Keratinocyte (primary cell): ENCODE measurements at regions not wholly inside any gene's neighbourhood (a gene's known extent, or its start where the extent isn't known, plus 50 kb on each side); places are given as distances from the start of the nearest gene placed in this dataset.

Source experiments
- DNase-seq: peaks from one replicate; pipeline ENCODE4 v3.0.0-alpha.2; 2011; ENCODE audit warnings: low read depth, missing footprints, low spot score
- FAIRE-seq: peaks from 2 replicates; lab custom pipeline; 2011; peaks lifted over from hg19 to GRCh38; lab: Jason Lieb, UNC
- H2AFZ ChIP-seq: 2 replicates; pipeline ENCODE4 v1.6.0; 2012; ENCODE audit warnings: low read length, control low read depth, inconsistent platforms; ENCODE audit not compliant: control insufficient read depth
- H3K27ac ChIP-seq: 2 replicates; pipeline ENCODE4 v1.5.1; 2011; ENCODE audit warnings: low read length; ENCODE audit not compliant: control insufficient read depth, insufficient read depth
- H3K27me3 ChIP-seq: 3 replicates; pipeline ENCODE4 v1.6.0; 2011; ENCODE audit warnings: low read length; ENCODE audit not compliant: control insufficient read depth, insufficient read depth; ENCODE audit errors: extremely low read depth
- H3K36me3 ChIP-seq, 2 experiments: 2 replicates in 1 of 2; 3 replicates in 1 of 2; pipeline ENCODE4 v1.5.1; 2011; ENCODE audit warnings: low read length in 2 of 2, mild to moderate bottlenecking in 1 of 2; ENCODE audit not compliant: control insufficient read depth in 2 of 2, insufficient read depth in 2 of 2; ENCODE audit errors: extremely low read depth in 1 of 2
- H3K4me1 ChIP-seq: 3 replicates; pipeline ENCODE4 v1.5.1; 2011; ENCODE audit warnings: low read length; ENCODE audit not compliant: control insufficient read depth, insufficient read depth; ENCODE audit errors: extremely low read depth
- H3K4me2 ChIP-seq: 3 replicates; pipeline ENCODE4 v1.6.0; 2011; ENCODE audit warnings: low read depth, low read length; ENCODE audit not compliant: control insufficient read depth, insufficient read depth; ENCODE audit errors: extremely low read depth
- H3K4me3 ChIP-seq, 3 experiments: fragments of 200-600 bp in 1 of 3; sonication (generic) in 1 of 3; 2 replicates in 2 of 3; 3 replicates in 1 of 3; pipeline ENCODE4 v1.5.1; 2011 to 2016; ENCODE audit warnings: low read length in 3 of 3, mild to moderate bottlenecking in 3 of 3, control low read depth in 2 of 3, inconsistent platforms in 1 of 3, low read depth in 1 of 3, mixed read lengths in 1 of 3, mixed run types in 1 of 3, moderate library complexity in 1 of 3; ENCODE audit not compliant: control insufficient read depth in 2 of 3, insufficient read depth in 2 of 3; ENCODE audit errors: extremely low read depth in 1 of 3
- H3K79me2 ChIP-seq: 2 replicates; pipeline ENCODE4 v1.6.0; 2012; ENCODE audit warnings: low read length; ENCODE audit not compliant: control insufficient read depth, insufficient read depth
- H3K9ac ChIP-seq: 3 replicates; pipeline ENCODE4 v1.6.0; 2011; ENCODE audit warnings: low read length; ENCODE audit not compliant: control insufficient read depth, insufficient read depth; ENCODE audit errors: extremely low read depth
- H3K9me1 ChIP-seq: 3 replicates; pipeline ENCODE4 v1.6.0; 2011; ENCODE audit warnings: low read length; ENCODE audit not compliant: control insufficient read depth, insufficient read depth; ENCODE audit errors: extremely low read depth
- H3K9me3 ChIP-seq: 2 replicates; pipeline ENCODE4 v1.5.1; 2012; ENCODE audit warnings: low read depth, low read length; ENCODE audit not compliant: control insufficient read depth
- H4K20me1 ChIP-seq: 3 replicates; pipeline ENCODE4 v1.6.0; 2011; ENCODE audit warnings: low read length; ENCODE audit not compliant: control insufficient read depth, insufficient read depth; ENCODE audit errors: extremely low read depth
- CTCF ChIP-seq, 3 experiments: IDR thresholded peaks in 1 of 3; conservative IDR thresholded peaks in 1 of 3; optimal IDR thresholded peaks in 1 of 3; 2 replicates in 2 of 3; 3 replicates in 1 of 3; pipeline versions ENCODE3 to v1.5.1; 2011; ENCODE audit warnings: low read length in 3 of 3, mild to moderate bottlenecking in 3 of 3, moderate library complexity in 2 of 3, control low read depth in 1 of 3, inconsistent platforms in 1 of 3; ENCODE audit not compliant: insufficient read depth in 2 of 3; ENCODE audit errors: extremely low read depth in 1 of 3
- EZH2 ChIP-seq: IDR thresholded peaks from one replicate; pipeline ENCODE4 v1.6.1; 2012; ENCODE audit warnings: inconsistent platforms, mild to moderate bottlenecking, low read length, moderate library complexity
- dilution Hi-C: fragments of 300-500 bp; cut with MboI; formaldehyde crosslinking; loops from one replicate; pipeline ENCODE4 v1.7.0; 2020; ENCODE audit warnings: low sequenced_read_pairs; ENCODE audit not compliant: extremely low pct_ligation_motif_present

GRCh38 chr4:133776503-133776902 is 425.1 kb downstream of the PABPC4L start:
- no peak overlapping the region for H3K4me3 ChIP-seq
- FAIRE-seq (no peak), DNase-seq (no peak)
- H3K4me1 ChIP-seq, result no peaks in the 10 kb centered on the region
- no peak overlapping the region for H3K9ac ChIP-seq
- H4K20me1 ChIP-seq, result no peaks in the 10 kb centered on the region
- no peak overlapping the region for H3K4me2 ChIP-seq
- no peak overlapping the region for H3K27ac ChIP-seq
- H3K36me3 ChIP-seq, result no peaks in the 10 kb centered on the region
- no peaks in the 10 kb centered on the region for H3K9me1 ChIP-seq
- no peaks in the 10 kb centered on the region for H3K9me3 ChIP-seq
- no peaks in the 10 kb centered on the region for H3K27me3 ChIP-seq
- TF ChIP-seq EZH2 (no peak), CTCF (optimal IDR thresholded peaks at IDR 0.05 in 1 of 3, IDR thresholded peaks at IDR 0.05 in 1 of 3, conservative IDR thresholded peaks at IDR 0.05 in 1 of 3; ENCODE audit: extremely low read depth in 1 of 3, insufficient read depth in 2 of 3, low read length in 3 of 3) (no peak)
- H2AFZ ChIP-seq, result no peak overlapping the region
- dilution Hi-C loops, result no loop called here
- no peaks in the 10 kb centered on the region for H3K79me2 ChIP-seq

DNA sequence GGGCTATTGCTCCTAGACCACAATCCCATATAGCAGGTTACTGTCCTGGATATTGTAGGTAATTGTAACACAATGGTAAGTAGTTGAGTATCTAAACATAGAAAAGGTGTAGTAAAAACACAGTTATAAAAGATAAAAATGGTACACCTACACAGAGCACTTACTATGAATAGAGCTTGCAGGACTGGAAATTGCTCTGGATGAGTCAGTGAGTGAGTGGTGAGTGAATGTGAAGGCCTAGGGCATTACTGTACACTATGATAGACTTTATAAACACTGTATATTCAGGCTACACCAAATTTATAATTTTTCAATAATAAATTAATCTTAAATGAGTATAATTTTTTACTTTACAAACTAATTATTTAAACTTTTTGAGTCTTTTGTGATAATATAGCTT is 425.7 kb downstream of the PABPC4L start:
- Histone ChIP-seq H3K36me3 (no peaks in the 10 kb centered on the region), H3K27ac (no peak overlapping the region), H3K9me1 (no peaks in the 10 kb centered on the region), H3K27me3 (no peaks in the 10 kb centered on the region), H2AFZ (no peak overlapping the region), H3K4me1 (no peaks in the 10 kb centered on the region), H3K9me3 (no peaks in the 10 kb centered on the region), H3K4me2 (no peak overlapping the region), H4K20me1 (no peaks in the 10 kb centered on the region), H3K79me2 (no peaks in the 10 kb centered on the region), H3K9ac (no peak overlapping the region), H3K4me3 (no peak overlapping the region)
- dilution Hi-C loops, result no loop called here
- DNase-seq (no peak), FAIRE-seq (no peak)
- TF ChIP-seq CTCF (optimal IDR thresholded peaks at IDR 0.05 in 1 of 3, IDR thresholded peaks at IDR 0.05 in 1 of 3, conservative IDR thresholded peaks at IDR 0.05 in 1 of 3; ENCODE audit: extremely low read depth in 1 of 3, insufficient read depth in 2 of 3, low read length in 3 of 3) (no peak), EZH2 (no peak)
